GM19397 (cell line): ENCODE measurements at regions not wholly inside any gene's neighbourhood (a gene's known extent, or its start where the extent isn't known, plus 50 kb on each side); places are given as distances from the start of the nearest gene placed in this dataset.

Source experiments
- ATAC-seq: cut with Tn5 transposase; IDR thresholded peaks from one replicate; pipeline ENCODE4 v1.9.1; 2021; ENCODE audit warnings: mild to moderate bottlenecking, moderate library complexity; ENCODE audit not compliant: unreplicated experiment

- ATAC-seq, result no peak
Observed at GRCh38 chr2:39615675-39616074, 50.0 kb upstream of the TMEM178A start.
